ENCODE measurements at regions not wholly inside any gene's neighbourhood (a gene's known extent, or its start where the extent isn't known, plus 50 kb on each side); places are given as distances from the start of the nearest gene placed in this dataset.

DNA sequence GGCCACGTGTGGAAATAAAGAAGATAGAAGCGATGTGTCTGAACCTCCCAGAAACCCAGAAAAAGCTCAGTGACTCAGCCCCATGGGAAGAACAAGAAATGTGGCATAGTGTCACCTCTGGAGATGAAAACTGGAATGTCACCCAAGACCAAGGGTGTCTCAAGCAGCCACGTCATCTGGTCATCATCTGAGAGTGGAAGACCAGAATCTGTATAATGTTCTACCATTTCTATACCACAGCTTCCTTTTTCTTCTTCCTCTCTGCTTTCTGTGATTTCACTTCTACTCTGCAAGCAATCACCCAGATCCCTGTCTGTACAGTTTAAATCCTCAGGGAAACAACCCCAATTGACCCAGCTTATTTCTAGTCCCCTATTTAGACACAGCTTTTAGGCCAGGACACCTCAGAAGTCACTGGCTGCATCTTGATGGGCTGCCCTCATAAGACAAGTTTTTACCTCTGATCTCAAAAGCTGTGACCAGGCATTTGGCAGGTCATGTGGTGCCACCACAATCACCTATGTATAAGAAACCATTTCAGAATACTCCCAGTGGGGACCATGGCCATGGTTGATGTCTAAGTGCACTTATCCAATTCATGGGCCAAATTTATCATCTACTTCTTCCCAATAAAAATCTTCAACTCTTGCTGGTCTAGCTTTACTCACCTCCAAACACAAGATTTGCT is 278.5 kb upstream of the UMPS start:
- no peak overlapping the region for H3K27ac ChIP-seq
- TF ChIP-seq, protein P1, sequence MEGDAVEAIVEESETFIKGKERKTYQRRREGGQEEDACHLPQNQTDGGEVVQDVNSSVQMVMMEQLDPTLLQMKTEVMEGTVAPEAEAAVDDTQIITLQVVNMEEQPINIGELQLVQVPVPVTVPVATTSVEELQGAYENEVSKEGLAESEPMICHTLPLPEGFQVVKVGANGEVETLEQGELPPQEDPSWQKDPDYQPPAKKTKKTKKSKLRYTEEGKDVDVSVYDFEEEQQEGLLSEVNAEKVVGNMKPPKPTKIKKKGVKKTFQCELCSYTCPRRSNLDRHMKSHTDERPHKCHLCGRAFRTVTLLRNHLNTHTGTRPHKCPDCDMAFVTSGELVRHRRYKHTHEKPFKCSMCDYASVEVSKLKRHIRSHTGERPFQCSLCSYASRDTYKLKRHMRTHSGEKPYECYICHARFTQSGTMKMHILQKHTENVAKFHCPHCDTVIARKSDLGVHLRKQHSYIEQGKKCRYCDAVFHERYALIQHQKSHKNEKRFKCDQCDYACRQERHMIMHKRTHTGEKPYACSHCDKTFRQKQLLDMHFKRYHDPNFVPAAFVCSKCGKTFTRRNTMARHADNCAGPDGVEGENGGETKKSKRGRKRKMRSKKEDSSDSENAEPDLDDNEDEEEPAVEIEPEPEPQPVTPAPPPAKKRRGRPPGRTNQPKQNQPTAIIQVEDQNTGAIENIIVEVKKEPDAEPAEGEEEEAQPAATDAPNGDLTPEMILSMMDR (conservative IDR thresholded peaks at IDR 0.05) = no peak

GRCh38 chr3:124453189-124453588 is 277.1 kb upstream of the UMPS start:
- TF ChIP-seq, protein P1 (conservative IDR thresholded peaks at IDR 0.05) = no peak
- H3K27ac ChIP-seq = no peak overlapping the region

GRCh38 chr3:124455891-124456290 is 274.4 kb upstream of the UMPS start:
- TF ChIP-seq, protein P1 (conservative IDR thresholded peaks at IDR 0.05) = no peak
- H3K27ac ChIP-seq = no peak overlapping the region

GRCh38 chr3:124456506-124456905 is 273.7 kb upstream of the UMPS start:
- no peak overlapping the region for H3K27ac ChIP-seq
- TF ChIP-seq, protein P1 (conservative IDR thresholded peaks at IDR 0.05) = no peak

- TF ChIP-seq, protein P1 (conservative IDR thresholded peaks at IDR 0.05) = no peak
- no peak overlapping the region for H3K27ac ChIP-seq
Observed at GRCh38 chr3:124459678-124460077, 270.6 kb upstream of the UMPS start.

GRCh38 chr3:124461126-124461525 is 269.1 kb upstream of the UMPS start:
- H3K27ac ChIP-seq = 0 out of 2 replicates have a peak overlapping the region, but pooled peaks have one; percentile 29
- TF ChIP-seq, protein P1 (conservative IDR thresholded peaks at IDR 0.05) = no peak

DNA sequence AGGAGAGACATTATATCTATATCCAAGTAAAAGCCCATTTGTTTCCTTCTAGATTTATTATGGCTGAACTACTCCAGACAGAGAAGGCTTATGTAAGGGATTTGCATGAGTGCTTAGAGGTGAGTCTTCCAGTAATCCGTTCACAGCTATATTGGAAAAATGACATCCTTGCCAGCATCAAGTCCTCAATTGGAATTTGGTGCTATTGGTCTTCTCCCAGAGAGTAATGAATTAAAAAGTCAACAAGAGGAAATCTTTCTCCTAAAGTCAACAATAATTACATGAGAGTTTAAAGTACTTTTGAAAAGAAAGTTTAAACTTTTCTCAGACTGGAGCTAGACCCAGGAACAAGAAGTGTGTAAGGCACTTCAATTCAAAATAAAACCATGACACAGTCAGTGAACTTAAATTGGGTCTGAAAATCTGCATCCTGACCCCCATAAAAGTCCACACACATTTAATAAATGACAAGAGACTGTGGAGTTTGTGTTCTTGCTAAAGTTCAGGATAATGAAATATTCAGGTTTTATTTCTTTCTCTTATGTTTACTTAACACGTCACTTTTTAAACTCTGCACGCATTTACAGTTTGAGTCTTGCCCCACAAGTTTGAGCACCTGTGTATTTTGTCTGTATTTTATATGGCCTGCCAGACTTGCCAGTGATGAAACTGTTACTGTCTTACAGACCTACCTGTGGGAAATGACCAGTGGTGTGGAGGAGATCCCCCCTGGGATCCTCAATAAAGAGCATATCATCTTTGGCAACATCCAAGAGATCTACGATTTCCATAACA is 268.2 kb upstream of the UMPS start:
- H3K27ac ChIP-seq = 0 out of 2 replicates have a peak overlapping the region, but pooled peaks have one; percentile 29

More for the DNA sequence above, 268.2 kb upstream of the UMPS start:
- TF ChIP-seq, protein P1 (conservative IDR thresholded peaks at IDR 0.05) = no peak
